Peyer's patch (tissue), 4 donors: ENCODE measurements at regions not wholly inside any gene's neighbourhood (a gene's known extent, or its start where the extent isn't known, plus 50 kb on each side); places are given as distances from the start of the nearest gene placed in this dataset.

Experiments
- CTCF ChIP-seq, 6 experiments: fragments of 450-650 bp in 4 of 6; fragments of 200-600 bp in 2 of 6; sonication (generic) in 1 of 6; IDR thresholded peaks; one replicate each; pipeline ENCODE4 v1.5.1; 2017 to 2019; ENCODE audit warnings: antibody characterized with exemption in 6 of 6, mild to moderate bottlenecking in 3 of 6, moderate library complexity in 1 of 6
- POLR2A ChIP-seq, 2 donors: fragments of 450-650 bp; IDR thresholded peaks; one replicate each; pipeline ENCODE4 v1.5.1; 2017; ENCODE audit warnings: antibody characterized with exemption in 2 of 2, mild to moderate bottlenecking in 2 of 2, moderate library complexity in 2 of 2

GRCh38 chr17:12242345-12242954, 221.8 kb downstream of the MAP2K4 start:
- TF ChIP-seq CTCF (IDR thresholded peaks at IDR 0.05) (no peak), POLR2A (IDR thresholded peaks at IDR 0.05) (no peak)
